ENCODE measurements at regions not wholly inside any gene's neighbourhood (a gene's known extent, or its start where the extent isn't known, plus 50 kb on each side); places are given as distances from the start of the nearest gene placed in this dataset.

- no peak for DNase-seq (ENCODE audit: low spot score)
Observed at GRCh38 chr4:35709080-35709479, 535.2 kb downstream of the ARAP2 start.

DNA sequence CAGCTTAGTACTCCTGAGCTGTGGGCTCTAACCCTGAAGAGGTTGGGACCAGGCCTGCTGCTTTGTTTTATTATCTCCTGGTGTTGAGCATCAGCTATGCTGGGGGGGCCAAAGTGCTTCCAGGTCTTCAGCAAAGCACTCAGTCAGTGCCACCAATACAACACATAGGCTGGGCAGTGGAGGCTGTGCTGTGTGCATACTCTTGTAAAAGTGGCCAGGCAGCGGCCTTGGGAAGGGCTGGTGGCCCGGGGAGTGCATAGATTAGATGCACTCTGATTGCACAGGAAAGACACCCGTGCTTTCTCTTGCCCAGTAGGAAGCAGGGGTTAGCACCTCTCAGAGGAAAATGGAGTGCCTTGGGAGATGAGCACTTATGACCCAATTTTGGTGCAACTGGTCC, 534.0 kb downstream of the ARAP2 start:
- no peak for DNase-seq (ENCODE audit: low spot score)

DNA sequence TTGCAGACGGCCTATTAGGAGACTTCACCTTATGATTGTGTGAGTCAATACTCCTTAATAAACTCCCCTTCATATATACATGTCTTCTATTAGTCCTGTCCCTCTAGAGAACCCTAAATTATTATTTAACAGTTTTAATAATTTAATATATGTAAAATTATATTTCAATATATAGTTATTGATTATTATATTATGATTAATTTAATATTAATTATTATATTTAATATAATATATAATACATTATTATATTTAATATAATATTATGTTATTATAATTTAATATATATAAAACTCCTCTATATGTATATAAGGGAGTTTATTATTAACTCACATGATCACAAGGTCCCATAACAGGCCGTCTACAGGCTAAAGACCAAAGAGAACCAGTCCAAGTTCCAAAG, 533.2 kb downstream of the ARAP2 start:
- no peak for DNase-seq (ENCODE audit: low spot score)

DNA sequence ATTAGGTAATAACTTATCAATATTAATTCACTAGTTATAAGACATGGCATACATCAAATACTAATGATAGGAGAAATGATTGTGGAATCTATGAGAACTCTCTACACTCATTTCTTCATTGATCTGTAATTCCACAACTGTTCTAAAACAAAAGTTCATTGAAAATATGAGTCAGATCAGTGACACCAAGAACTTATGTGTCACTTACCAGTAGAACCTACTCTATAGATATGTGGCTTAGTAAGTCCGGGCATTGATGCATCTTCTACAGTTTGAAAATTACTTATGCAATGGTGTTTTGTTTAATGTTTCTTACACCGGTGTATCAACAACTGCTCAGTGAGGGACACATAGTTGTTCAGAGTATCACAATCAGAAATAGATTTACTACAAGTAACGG, 520.3 kb downstream of the ARAP2 start:
- DNase-seq (ENCODE audit: low spot score), result no peak

DNA sequence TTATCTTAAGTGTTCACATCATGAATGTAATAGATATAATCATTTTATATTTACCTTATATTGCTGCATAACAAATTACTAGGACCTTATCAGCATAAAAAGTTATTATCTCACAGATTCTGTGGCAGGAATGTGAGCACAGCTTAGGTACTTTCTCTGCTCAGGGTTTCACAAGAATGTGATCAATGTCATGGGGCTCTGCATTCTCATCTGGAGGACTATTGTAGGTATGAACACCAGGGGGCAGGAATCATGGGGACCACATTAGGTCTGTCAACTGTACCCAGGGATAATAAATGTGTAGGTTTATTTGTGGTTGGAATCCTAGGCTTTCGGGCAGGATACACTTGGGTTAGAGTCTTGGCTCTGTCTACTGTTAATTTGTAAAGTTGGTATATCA, 519.2 kb downstream of the ARAP2 start:
- no peak for DNase-seq (ENCODE audit: low spot score)

- DNase-seq (ENCODE audit: low spot score), result no peak
Observed at GRCh38 chr4:35730414-35730813, 513.9 kb downstream of the ARAP2 start.

DNA sequence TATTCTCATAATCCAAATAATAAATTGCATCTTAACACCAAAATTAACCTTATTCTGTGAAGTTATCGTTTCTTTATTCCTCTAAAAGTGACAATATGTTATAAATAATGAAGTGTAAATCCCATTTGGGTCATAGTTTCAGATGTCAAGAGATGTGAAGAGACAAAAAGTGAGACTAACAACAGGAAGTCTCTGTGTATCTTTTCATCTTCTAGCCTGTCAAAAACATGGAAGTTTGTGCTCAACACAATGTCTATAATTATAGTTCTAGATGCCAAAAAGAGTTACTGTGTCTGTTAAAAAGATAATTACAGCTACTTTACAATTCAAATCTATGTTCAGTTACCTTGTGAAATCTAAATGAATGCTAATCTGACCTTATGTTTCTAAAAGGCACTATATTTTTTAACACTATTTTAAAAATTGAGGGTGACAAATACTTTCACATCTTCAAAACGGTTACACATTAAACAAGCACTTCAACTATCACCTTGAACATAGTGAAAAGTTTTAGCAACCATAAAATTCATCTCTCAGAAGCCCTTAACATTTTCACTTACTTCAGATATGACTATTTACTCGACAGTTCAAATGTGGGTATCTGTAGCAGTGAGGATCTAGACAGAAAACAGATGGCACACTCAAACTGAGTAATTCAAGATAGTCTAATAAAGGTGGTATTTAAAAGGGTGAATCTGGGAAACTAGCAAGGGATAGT, 509.8 kb downstream of the ARAP2 start:
- DNase-seq (ENCODE audit: low spot score), result no peak

GRCh38 chr4:35739308-35739707, 505.0 kb downstream of the ARAP2 start:
- DNase-seq (ENCODE audit: low spot score), result no peak

DNA sequence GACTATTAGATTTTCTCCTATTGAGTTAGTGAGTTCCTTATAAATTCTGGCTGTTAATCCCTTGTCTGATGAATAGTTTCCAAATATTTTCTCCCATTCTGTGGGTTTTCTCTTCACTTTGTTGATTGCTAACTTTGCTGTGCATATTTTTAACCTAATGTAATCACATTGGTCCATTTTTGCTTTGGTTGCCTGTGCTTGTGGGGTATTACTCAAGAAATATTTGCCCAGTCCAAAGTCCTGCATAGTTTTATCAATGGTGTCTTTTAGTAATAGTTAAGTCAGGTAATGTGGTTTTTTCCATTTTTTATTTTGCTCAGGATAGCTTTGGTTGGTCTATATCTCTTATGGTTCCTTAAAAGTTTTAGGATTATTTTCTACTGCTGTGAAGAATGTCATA, 490.3 kb downstream of the ARAP2 start:
- no peak for DNase-seq (ENCODE audit: low spot score)

GRCh38 chr4:35757836-35758235, 486.5 kb downstream of the ARAP2 start:
- no peak for DNase-seq (ENCODE audit: low spot score)

GRCh38 chr4:35760807-35761206, 483.5 kb downstream of the ARAP2 start:
- no peak for DNase-seq (ENCODE audit: low spot score)

DNA sequence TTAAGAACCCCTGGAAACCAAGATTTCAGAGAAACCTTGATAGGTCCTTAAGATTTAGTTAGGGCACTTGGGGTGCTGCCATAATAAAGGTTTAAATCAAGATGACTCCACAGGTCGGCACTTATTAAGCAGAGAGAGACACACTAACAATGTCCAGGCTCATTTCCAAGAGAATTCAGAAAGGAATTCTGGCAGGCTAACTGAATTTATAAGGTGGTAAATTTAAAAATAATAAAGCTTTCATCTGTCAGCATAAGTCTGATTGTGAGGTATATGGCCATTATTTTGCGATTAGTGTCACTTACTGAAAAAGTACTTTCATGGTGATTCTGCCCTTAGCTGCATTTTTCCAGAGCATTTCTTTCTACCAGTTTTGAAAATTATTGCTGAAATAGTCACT, 472.7 kb downstream of the ARAP2 start:
- no peak for DNase-seq (ENCODE audit: low spot score)

GRCh38 chr4:35772291-35772690, 472.0 kb downstream of the ARAP2 start:
- no peak for DNase-seq (ENCODE audit: low spot score)

GRCh38 chr4:35789899-35790574, 454.3 kb downstream of the ARAP2 start:
- no peak for DNase-seq (ENCODE audit: low spot score)

GRCh38 chr4:35793045-35793722, 451.1 kb downstream of the ARAP2 start:
- DNase-seq (ENCODE audit: low spot score), result no peak

GRCh38 chr4:35793766-35794165, 450.5 kb downstream of the ARAP2 start:
- no peak for DNase-seq (ENCODE audit: low spot score)

- no peak for DNase-seq (ENCODE audit: low spot score)
Observed at GRCh38 chr4:35800669-35801068, 443.6 kb downstream of the ARAP2 start.

- DNase-seq (ENCODE audit: low spot score), result no peak
Observed at GRCh38 chr4:35802644-35803043, 441.7 kb downstream of the ARAP2 start.

- DNase-seq (ENCODE audit: low spot score), result no peak
Observed at GRCh38 chr4:35818520-35818919, 425.8 kb downstream of the ARAP2 start.

DNA sequence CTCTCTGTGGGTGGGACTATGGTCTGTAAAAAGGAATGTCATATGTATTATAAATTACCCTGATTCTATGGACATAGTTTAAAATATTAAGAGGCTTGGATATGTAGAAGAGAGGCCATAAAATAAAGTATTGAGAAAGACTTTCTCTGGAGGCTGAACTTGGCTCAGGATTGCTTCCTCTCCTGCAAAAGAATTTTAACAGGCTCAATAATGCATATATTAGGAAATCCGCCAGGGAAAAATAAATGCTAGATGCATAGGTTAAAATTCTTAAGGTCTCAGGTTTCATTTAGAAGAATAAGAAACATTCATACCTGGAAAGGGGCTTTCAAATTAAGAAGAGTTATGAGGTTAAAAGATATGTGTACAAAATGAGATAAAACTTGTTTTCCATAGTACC, 424.3 kb downstream of the ARAP2 start:
- no peak for DNase-seq (ENCODE audit: low spot score)

DNA sequence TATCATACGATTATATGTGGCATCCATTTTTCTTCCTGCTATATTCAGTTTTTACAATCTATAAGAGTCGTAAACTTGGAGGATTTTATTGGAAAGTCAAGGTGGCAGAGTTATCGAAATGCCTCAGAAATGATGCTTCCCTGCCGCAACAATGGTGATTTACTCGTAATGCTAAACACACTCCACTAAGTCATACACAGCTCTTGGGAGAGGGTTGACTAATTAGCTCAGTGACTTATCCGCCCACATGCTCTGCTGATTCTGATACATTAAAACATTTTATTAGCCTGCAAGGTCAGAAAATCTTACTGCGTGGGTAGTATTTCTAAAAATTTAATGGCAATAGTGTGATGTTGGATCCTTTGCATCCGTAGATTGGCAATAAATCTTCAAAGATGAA, 420.1 kb downstream of the ARAP2 start:
- no peak for DNase-seq (ENCODE audit: low spot score)

GRCh38 chr4:35835893-35836292, 408.4 kb downstream of the ARAP2 start:
- DNase-seq (ENCODE audit: low spot score), result no peak

- DNase-seq (ENCODE audit: low spot score), result no peak
Observed at GRCh38 chr4:35836596-35836995, 407.7 kb downstream of the ARAP2 start.
